ENCODE measurements at regions not wholly inside any gene's neighbourhood (a gene's known extent, or its start where the extent isn't known, plus 50 kb on each side); places are given as distances from the start of the nearest gene placed in this dataset.

- no peaks in the 10 kb centered on the region for H3K4me1 ChIP-seq (replicated peaks in 1 of 4; ENCODE audit: control insufficient read depth in 3 of 4, insufficient read depth in 4 of 4, low read length in 3 of 4)
- H2AK5ac ChIP-seq (ENCODE audit: low read depth, low read length) = no peak overlapping the region
- no peak overlapping the region for H3K56ac ChIP-seq (replicated peaks; ENCODE audit: insufficient read length, low read depth, low read length)
- no peak for DNase-seq (ENCODE audit: low read depth in 1 of 2, low spot score in 2 of 2)
- no peak overlapping the region for H2BK5ac ChIP-seq (ENCODE audit: low read depth, low read length)
- H3K27me3 ChIP-seq (replicated peaks in 1 of 4; ENCODE audit: control insufficient read depth in 3 of 4, extremely low read depth in 1 of 4, insufficient read depth in 3 of 4, low read length in 3 of 4) = no peaks in the 10 kb centered on the region
- no peak overlapping the region for H3K4me3 ChIP-seq (ENCODE audit: extremely low read depth in 1 of 4, insufficient read depth in 2 of 4, low read depth in 3 of 4, low read length in 4 of 4)
- no peak overlapping the region for H2BK12ac ChIP-seq (ENCODE audit: low read depth, low read length)
- WGBS, 2 experiments (ENCODE audit: extremely low coverage in 1 of 2, insufficient coverage in 1 of 2, insufficient read length in 1 of 2, insufficient replicate concordance in 2 of 2, low coverage in 1 of 2, low lambda C conversion rate in 2 of 2, missing lambda C conversion rate in 1 of 2) = 94% methylated on average over 1 of the region's 1 CpG; no CpG with 5 or more reads in 1 of the 2 experiments
- H2BK15ac ChIP-seq (ENCODE audit: low read length) = no peak overlapping the region
- H3K79me2 ChIP-seq (ENCODE audit: control insufficient read depth in 1 of 2, insufficient read depth in 2 of 2, low read length in 2 of 2) = no peaks in the 10 kb centered on the region
- no peak overlapping the region for H4K5ac ChIP-seq (ENCODE audit: insufficient read length, low read depth, low read length)
- H4K8ac ChIP-seq (ENCODE audit: extremely low read depth, insufficient read depth, low read length) = no peak overlapping the region
- no peak overlapping the region for H2BK120ac ChIP-seq (replicated peaks; ENCODE audit: low read depth, low read length)
- CTCF ChIA-PET (ENCODE audit: partially characterized antibody) = no interaction called here
- no peaks in the 10 kb centered on the region for H4K20me1 ChIP-seq (replicated peaks in 1 of 2; ENCODE audit: control insufficient read depth in 1 of 2, insufficient read depth in 2 of 2, low read length in 2 of 2)
- no peak overlapping the region for H3K4ac ChIP-seq (replicated peaks; ENCODE audit: insufficient read length, low read depth, low read length)
- no peak for FAIRE-seq
- H3K27ac ChIP-seq (ENCODE audit: low read depth, low read length) = no peak overlapping the region
- H4K91ac ChIP-seq (replicated peaks; ENCODE audit: insufficient read length, low read length) = no peak overlapping the region
- no peak overlapping the region for H3K9ac ChIP-seq (replicated peaks in 1 of 4; ENCODE audit: extremely low read depth in 1 of 4, low read depth in 3 of 4, low read length in 3 of 4)
- H3K9me3 ChIP-seq (ENCODE audit: insufficient read depth in 2 of 2, low read depth in 1 of 2, low read length in 1 of 2) = no peaks in the 10 kb centered on the region
- H3K36me3 ChIP-seq (ENCODE audit: control insufficient read depth in 2 of 4, insufficient read depth in 4 of 4, low read length in 3 of 4) = no peaks in the 10 kb centered on the region
- no peak overlapping the region for H2AFZ ChIP-seq (ENCODE audit: low read length)
- POLR2A ChIA-PET (ENCODE audit: partially characterized antibody) = no interaction called here
- no peak overlapping the region for H3K14ac ChIP-seq (ENCODE audit: insufficient read length)
- H3K23ac ChIP-seq (ENCODE audit: insufficient read length) = no peak overlapping the region
- H3K79me1 ChIP-seq (ENCODE audit: low read depth, low read length) = no peaks in the 10 kb centered on the region
- H3K23me2 ChIP-seq (ENCODE audit: low read depth, low read length) = no peaks in the 10 kb centered on the region
- no peak overlapping the region for H2BK20ac ChIP-seq (ENCODE audit: low read length)
- H3K18ac ChIP-seq (ENCODE audit: extremely low read depth, low read length) = no peak overlapping the region
- no peak overlapping the region for H3K4me2 ChIP-seq (ENCODE audit: insufficient read depth in 1 of 2, low read depth in 2 of 2, low read length in 2 of 2)
- TF ChIP-seq EZH2 (IDR thresholded peaks at IDR 0.05; ENCODE audit: low read depth, low read length, severe bottlenecking) (no peak), ZNF274 (IDR thresholded peaks at IDR 0.05; ENCODE audit: borderline replicate concordance, extremely low read depth, low read length) (no peak), POLR2AphosphoS5 (IDR thresholded peaks at IDR 0.05; ENCODE audit: low read depth, low read length) (no peak), KDM4A (IDR thresholded peaks at IDR 0.05; ENCODE audit: low read depth, low read length, severe bottlenecking) (no peak), CREB1 (IDR thresholded peaks at IDR 0.05) (no peak), ATF3 (IDR thresholded peaks at IDR 0.05; ENCODE audit: insufficient read depth, low read depth, low read length) (no peak)
These were observed 124.6 kb downstream of the ZC3H11B start for GRCh38 chr1:219488275-219488674.
